ENCODE measurements at regions not wholly inside any gene's neighbourhood (a gene's known extent, or its start where the extent isn't known, plus 50 kb on each side); places are given as distances from the start of the nearest gene placed in this dataset.

GRCh38 chr6:150539568-150539967 is 60.1 kb upstream of the PLEKHG1 start:
- DNase-seq, result no peak

GRCh38 chr6:150541576-150541975 is 58.1 kb upstream of the PLEKHG1 start:
- DNase-seq, result no peak

GRCh38 chr6:150543178-150543577 is 56.5 kb upstream of the PLEKHG1 start:
- DNase-seq, result no peak

- DNase-seq, result no peak
Measured at GRCh38 chr6:150544793-150545192, 54.9 kb upstream of the PLEKHG1 start.

- no peak for DNase-seq
Measured at GRCh38 chr6:150546457-150546856, 53.2 kb upstream of the PLEKHG1 start.

GRCh38 chr6:150547502-150548222 is 52.0 kb upstream of the PLEKHG1 start:
- no peak for DNase-seq

- DNase-seq, result no peak
Measured at GRCh38 chr6:150548330-150548729, 51.4 kb upstream of the PLEKHG1 start.

- no peak for DNase-seq
Measured at GRCh38 chr6:150549007-150549406, 50.7 kb upstream of the PLEKHG1 start.

GRCh38 chr6:150549674-150550101 is 50.0 kb upstream of the PLEKHG1 start:
- no peak for DNase-seq

Data from suppressor macrophage treated with lipopolysaccharide for 1 hour (primary cell).